Hematopoietic multipotent progenitor cell treated with erythropoietin and hydrocortisone succinate and interleukin-3 and kit ligand, for 6 days (in vitro differentiated cells): ENCODE measurements at regions not wholly inside any gene's neighbourhood (a gene's known extent, or its start where the extent isn't known, plus 50 kb on each side); places are given as distances from the start of the nearest gene placed in this dataset.

Experiments
- DNase-seq: peaks from one replicate; pipeline ENCODE4 v3.0.0-alpha.2; 2015

DNA sequence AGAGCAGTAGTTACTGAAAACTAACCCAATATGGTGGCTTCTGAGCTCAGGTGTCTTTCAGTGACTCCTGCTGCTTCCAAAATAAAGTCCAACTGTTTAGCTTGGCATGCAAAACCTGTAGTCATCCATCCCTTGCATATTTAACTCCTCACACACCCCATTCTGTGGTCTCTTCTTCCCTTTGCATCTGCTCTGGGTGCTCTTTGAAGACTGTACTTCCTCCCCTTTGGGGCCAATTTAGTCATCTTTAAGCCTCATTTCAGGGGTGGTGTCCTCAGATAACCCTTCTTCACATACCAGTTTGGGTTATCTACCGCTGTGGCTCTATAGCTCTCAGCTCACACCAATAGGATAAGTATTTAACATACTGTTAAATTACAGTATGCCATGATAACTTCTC is 209.9 kb upstream of the DMRT1 start:
- DNase-seq, result peak; percentile 84

DNA sequence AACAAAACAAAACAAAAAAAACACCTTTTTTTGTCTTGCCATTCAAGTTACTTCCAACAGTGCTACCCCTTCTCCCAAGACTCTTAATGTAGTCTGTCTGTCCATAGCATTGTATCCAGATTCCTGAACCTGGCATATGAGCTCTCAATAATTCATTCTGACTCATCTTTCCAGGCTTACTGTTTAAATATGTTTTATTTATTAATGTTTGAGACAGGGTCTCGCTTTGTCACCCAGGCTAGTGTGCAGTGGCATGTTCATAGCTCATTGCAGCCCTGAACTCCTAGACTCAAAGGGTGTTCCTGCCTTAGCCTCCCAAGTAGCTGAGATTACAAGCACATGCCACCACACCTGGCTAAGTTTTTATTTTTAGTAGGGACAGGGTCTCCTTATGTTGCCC is 208.0 kb upstream of the DMRT1 start:
- no peak for DNase-seq

DNA sequence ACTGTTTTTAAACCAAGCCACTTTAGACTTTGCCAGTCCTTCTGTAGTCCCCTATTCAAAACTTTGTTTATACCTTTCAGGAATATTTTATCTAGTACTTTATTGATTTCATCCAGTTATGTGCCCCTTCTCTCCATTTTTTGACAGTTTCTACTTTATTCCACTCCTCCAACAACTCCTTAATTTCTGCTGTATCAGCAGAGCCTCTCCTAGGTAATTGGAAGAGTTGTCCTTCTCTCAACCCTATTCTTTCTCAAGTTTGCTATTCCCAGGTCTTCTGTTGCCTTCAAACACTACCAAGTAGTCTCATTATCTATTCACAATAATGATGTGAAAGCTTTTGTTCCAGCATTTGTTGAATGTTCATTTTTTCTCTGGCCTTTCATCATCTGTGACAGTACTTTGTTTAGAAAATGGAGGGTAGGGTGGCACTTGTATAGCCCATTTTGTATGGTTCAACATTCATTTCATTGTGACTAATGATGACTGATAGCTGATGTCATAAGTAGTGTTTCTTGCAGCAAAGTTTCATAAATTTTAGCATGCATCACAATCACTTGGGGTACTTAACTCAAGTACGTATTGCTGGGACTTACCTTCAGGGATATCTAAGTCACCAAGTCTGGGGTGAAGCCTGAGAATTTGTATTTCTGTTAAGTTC is 204.4 kb upstream of the DMRT1 start:
- no peak for DNase-seq

DNA sequence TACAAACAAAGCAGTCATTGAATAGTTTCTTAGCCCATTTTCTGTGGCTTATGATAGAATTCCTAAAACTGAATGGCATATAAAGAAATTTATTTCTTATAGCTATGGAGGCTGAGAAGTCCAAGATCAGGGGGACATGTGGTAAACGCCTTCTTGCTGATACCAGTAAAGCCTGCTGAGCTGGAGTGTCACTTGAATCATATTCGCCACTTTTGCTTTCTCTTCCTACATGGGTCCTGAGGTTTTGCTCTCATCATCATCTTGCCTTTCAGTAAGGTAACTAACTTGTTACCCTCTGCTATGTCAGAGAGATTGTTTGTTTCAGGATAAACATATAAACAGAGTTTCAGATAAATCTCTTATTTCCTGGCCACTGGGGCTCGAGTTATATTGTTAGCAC is 203.3 kb upstream of the DMRT1 start:
- no peak for DNase-seq

DNA sequence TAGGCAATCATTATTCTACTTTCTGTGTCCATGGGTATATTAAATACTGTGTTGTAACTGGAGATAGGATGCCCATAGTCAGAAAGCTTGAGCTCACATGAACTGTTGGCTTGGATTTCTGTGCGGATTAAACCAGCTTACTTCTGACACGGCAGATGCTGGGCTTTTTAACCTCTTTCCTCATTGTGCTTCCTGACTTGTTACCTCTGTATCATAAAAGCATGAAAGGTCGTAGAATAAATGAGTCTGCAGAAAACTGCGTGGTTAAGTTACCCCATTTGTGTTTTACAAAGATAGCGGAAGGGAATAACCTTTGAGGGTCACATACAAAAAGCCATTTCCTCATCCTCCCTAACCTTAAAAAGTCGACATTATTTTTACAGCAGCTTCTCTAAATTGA is 199.5 kb upstream of the DMRT1 start:
- DNase-seq, result peak; percentile 52

DNA sequence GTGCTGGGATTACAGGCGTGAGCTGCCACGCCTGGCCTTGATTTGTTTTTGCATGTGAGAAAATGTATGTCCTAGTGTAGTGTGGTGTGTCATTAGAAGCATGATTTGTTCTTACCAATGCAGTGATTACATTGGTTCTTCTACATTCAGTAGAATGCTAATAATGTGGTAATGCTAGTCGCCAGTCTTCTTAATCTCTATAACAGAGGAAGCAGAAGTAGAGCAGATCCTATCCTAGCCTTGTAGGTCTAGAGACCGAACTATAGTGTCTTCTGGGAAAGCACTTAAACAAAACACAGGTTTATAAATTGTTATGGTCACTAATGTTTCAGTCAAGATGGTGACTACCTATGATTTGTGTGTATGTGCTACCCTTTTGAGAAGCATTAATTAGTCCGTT is 197.5 kb upstream of the DMRT1 start:
- peak; percentile 40 for DNase-seq

DNA sequence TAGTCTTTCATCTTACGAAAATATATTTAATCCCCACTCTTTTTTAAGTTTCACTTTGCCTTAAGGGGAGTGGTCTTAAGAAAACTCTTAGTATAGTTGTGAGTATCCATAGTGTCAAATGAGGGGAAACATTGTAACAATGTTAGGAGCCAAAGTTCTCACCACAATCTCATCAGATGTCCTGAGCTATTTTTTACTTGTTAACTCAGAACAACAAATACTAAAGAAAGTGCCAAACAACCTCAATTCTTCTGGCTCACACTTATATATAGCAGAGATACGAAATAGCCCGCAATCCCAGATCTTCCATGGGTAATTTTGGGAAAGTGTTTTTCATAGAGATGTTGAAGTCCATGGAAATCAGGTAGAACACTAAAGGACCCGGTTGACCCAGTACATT is 194.0 kb upstream of the DMRT1 start:
- no peak for DNase-seq

DNA sequence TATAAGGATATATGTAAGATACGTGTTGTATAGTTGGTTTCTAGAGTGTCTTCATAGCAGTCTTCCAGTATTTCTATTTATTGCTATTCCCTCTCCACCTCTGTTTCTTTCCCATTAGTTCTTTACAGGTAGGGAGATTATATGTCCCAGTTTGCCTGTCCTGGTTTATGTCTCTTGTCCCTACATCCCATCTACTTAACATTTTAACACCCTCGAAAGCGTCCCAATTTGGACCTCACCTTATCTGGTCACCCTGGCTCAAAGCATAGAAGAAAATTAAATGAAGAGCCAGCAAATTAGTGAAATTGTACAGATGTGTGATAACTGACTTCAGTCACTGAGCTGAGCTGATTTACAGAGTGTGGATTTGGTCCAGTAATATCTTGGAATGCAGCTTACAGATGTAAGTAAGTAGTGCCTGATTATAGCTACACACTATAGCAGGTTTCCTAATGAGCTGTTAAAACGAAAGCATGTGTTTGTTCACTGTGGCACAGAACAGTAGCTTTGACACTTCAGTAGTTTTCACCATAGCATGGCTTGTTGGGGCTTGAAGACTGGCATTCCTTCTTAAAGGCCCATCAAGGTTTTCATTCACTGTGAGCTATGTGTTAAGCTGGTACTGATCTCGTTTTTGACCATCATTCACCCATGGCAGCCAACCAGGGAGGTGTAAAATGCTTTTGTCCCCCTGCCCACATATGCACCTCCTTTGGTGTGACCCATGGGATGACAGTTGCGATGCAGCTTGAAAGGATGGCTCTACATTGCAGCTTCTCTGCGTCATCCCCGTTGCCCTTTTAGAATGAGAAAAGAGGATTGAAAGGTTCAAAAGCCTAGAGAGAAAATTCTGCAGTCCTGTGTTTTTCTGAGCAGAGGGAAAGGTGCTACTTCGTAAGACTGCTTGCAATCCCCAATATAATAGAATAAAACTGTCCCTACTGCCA is 192.1 kb upstream of the DMRT1 start:
- DNase-seq, result no peak

DNA sequence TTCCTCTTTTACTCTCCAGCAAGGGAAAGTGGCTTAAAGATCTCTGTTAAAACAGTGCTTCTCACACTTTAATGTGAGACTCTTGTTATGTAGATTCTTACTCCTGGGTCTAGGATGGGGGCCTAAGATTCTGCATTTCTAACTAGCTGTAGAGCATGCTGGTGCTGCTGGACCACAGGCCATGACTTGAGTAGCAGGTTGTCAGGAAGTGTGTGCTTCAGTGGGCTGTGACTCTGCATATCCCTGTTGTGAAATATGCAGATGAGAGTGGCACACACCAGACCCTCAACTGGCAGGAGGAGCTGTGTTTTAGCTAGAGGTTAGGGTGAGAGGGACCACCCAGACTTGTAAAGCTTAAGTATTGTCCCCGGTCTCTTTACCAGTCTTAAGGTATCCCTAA is 191.1 kb upstream of the DMRT1 start:
- DNase-seq, result peak; percentile 67

DNA sequence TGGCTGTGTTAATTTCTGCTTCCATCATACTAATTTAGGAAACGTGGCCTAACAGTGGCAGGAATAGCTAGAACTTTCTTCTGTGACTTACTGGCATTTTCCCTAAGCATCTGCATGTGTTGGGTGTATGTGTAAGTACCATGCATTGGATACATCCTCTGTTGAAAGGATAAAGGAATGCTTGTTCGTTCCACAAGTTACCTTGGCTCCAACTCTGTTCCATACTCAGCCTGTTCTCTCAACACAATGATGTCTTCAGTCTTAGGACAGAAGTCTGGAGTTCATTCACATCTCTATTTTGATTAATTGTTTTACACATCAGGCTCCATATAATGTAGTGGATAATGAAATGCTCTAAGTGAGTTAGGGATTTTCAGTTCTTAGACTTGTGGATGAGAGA is 190.1 kb upstream of the DMRT1 start:
- no peak for DNase-seq

DNA sequence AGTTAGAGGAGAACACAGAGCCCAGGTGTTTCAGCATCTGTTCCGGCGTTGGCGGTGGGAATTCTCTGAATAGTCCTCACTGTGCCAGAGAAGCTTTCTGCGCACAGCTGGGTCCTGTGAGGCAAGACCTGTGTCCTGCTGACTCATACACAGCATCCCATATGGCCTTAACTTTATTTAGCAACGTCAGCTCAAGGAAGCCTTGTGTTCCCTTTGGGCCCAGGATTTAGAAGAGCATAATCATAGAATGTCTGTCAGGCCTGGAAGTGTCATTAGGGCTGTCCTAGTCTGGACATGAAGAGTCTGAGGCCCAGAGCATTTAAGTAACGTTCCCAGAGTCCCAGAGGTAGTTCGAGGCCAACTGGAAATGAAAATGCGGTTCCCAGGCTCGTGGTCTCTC is 188.6 kb upstream of the DMRT1 start:
- DNase-seq, result no peak

DNA sequence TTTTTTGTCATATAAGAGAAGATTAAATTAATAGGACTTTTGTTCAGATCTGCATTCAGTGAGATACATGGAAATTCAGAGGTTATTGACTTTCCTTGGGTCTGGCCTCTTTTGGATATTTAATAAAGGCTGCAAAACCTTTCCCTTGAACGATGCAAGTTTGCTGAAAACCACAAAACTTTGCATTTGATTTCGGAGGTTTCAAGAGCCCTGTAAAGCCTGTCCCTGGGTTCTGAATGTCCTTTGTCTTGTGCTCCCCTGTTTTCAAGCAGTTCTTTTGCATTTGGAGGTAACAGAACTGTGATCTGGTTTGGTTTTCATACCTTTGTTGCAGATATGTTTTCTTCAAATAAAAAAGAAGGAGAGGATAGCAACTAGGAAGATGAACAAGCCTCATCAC is 188.1 kb upstream of the DMRT1 start:
- DNase-seq, result no peak

DNA sequence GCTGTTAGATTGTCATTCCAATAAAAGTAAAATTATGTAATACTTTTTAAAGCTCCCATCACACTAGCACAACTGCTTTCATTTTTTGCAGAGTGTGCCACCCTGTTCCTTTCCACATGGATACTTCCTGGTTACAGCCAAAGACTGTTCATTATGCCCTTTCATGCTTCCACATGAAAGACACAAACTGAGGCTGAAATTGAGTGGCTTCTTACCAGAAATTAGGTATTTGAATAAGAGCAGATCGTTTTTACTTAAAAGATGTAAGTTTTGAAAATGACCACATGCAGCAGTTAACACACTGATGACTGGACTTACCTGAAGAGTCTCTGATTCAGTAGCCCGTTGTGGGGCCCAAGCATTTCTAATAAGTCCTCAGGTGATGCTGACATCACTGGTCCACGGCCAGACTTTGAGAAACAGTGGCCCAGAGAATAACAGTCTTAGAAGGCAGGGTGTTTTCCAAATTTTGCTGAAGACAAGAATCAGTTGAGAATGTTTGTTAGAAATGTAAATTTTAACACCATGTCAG is 187.6 kb upstream of the DMRT1 start:
- DNase-seq, result no peak

DNA sequence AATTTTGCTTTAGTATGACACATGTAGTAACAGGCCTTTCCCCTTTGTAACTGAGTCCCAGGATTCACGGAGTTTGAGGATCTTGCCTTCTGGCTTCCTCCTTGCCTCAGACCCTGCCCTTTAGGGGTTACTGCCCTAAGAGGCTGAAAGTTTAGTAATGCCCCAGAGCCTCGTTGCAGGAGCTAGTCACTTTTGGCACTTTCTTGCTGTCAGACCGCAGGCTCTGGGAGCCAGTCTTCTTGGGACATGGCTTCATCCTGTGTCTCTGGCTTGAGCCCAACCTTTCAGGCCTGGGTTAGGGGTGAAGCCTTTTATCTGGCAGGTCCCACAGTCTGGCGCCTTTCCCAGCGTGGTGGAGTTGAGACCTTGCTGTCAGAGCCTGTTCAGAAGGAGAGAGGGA is 185.6 kb upstream of the DMRT1 start:
- peak; percentile 87 for DNase-seq

DNA sequence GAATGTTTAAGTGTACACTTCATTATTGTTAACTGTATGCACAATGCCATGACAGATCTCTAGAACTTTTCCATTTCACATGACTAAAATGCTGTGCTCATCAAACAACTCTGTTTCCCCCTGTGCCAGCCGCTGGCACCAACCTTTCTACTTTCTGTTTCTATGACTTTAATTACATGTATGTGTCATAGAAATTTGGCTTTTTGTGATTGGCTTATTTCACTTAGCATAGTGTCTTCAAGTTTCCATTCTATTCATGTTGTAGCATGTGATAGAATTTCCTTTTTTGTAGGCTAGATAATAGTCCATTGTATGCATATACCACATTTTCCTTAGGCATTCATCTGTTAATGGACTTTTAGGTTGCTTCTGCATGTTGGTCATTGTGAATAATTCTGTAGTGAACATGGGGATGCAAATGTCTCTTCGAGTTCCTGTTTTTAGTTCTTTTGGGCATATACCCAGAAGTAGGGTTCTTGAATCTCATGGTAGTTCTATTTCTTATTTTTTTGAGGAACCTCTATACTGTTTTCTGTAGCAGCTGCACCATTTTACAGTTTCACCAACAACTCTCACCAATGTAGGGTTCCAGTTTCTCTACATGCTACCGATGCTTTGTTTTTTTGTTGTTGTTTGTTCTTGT is 184.4 kb upstream of the DMRT1 start:
- no peak for DNase-seq

DNA sequence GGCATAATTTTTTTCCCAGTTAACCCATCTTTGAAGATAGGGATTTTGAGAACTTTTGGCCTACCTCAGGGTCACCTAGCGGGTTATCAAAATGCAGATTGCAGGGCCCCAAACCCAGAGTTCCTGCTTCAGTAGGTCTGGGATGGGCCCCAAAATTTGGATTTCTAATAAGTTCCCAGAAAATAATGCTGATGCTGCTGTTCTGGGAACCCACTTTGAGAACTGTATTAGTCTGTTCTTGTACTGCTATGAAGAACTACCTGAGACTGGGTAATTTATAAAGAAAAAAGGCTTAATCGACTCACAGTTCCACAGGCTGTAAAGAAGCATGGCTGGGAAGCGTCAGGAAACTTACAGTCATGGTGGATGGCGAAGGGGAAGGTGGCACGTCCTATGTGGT is 182.2 kb upstream of the DMRT1 start:
- DNase-seq, result no peak

DNA sequence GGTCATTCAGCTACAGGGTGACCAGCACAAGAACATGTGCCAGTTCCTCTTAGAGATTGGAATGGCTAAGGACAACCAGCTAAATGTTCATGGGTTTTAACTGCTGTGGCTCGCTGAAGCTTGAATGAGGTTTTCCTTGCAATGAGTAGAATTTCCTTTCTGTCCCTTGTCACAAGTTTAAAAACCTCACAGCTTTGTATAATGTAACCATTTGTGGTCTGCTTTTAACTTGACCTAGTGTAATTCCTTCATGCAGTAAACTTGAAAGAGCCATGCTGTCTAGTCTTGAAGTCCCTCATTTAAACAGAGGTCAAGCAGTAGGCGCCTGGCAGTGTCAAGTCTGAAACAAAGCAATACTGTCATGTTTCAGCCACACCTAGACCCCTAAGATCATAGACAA is 181.3 kb upstream of the DMRT1 start:
- peak; percentile 27 for DNase-seq

DNA sequence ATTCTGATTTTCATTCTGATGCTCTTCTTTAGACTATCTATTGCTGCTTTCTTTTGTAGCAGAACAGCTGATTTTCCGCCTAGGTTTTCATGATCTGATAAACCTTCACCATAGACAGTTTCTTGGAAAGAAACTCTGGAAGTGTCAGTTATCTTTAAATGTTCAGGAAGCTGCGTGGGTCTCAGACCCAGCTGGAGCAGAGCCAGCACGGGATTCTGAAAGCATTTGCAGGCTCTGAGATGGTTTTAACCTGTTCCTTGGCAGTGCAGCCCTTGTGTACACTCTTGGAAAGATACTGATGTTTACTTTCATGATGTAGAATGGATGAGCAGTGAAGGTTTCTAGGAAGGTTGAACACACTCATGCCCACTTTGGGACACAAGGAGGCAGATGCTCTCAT is 178.0 kb upstream of the DMRT1 start:
- no peak for DNase-seq

DNA sequence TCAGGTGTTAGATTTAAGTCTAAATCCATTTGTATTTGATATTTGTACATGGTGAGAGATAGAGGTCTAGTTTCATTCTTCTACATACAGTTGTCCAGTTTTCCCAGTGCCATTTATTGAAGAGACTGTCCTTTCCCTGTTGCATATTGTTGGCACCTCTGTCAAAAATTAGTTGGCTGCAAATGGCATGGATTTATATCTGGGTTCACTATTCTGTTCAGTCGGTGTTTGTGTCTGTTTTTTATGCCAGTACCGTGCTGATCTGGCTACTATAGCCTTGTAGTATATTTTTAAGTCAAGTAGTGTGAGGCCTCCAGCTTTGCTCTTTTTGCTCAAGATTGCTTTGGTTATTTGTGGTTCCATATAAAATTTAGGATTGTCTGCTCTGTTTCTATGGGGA is 176.2 kb upstream of the DMRT1 start:
- no peak for DNase-seq

DNA sequence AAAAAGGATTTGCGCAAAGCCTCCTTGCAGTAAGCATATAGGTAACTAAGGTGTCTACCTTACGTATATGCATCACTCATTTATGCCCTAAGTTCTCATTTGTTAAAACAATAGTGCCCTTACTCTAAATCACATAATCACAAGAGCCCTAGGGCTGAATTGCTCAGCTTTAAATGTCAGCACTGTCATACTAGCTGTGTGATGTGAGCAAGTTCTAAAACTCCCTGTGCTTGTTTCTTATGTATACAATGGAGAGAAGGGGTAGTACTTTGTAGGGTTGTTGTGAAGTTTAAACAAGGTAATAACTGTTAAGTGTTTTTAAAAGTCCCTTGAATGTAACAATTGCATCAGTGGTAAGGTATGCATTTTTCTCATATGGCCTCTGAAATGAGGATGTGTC is 169.5 kb upstream of the DMRT1 start:
- DNase-seq, result no peak

DNA sequence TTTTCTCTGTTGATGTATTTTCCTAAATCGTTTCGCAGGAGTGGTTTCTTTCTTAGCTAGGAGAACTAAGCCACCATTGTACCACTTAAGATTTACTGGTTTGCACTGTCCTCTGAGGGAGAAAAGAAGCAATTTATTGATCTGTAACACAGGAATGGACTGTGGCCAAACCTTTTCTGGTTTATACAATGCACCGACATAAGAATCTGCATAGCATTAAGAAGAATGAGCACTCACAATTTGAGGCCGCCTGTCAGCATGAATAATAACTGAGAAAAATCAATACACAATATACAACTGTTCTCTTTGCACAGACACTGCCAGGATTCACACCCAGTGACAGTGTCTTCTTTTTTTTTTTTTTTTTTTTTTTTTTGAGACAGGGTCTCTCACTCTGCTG is 168.6 kb upstream of the DMRT1 start:
- no peak for DNase-seq

DNA sequence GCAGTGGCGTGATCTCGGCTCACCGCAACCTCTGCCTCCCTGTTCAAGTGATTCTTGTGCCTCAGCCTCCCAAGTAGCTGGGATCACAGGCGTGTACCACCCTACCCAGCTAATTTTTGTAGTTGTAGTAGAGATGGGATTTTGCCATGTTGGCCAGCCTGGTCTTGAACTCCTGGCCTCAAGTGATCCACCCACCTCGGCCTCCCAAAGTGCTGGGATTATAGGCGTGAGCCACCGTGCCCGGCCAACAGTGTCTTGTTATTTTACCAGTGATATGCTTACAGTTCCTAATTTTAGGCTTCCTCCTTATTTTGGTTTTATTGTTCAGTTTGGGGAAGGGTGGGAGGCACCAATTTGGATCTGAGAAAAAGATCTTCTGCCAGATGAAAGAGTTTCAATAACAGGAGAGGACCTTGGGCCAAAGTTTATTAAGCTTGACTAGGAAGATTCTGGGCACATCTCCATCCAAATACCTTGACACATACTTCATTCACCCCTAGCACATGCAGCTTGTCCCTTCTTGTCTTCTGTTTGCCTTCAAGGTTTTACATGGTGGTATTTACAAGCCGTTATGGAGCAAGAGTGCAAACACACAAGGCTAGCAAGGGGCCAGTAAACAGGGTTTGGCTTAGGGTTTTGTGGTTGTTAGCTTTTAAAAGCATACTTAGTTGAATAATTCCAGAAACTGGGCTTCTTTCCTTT is 168.1 kb upstream of the DMRT1 start:
- DNase-seq, result no peak

DNA sequence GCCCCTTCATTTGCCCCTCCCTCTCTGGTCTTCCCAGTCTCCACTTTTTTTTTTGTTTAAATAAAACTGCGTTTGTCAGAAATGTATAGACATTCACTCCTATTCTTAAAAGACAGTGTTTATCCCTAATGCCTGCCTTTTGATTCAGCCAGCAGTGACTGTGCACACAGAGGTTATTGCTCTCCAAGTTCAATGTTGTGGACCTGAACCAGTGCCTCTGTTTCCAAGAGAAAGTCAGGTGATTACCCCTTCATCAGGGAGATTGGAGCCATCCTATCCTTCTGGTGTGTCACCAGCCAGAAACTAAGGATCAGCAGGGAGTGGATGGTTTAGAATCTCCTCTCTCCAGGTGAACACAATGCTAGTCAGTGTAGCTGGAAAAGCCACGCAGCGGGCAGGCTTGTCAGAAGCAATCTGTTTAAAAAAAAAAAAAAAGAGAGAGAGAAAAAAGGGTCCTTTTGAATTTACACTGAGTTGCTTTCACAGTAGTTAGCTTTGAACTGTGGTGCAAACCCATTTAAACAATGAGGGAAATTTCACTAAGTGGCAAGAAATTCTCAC is 167.5 kb upstream of the DMRT1 start:
- no peak for DNase-seq
